IMR-90 (cell line): ENCODE measurements at regions not wholly inside any gene's neighbourhood (a gene's known extent, or its start where the extent isn't known, plus 50 kb on each side); places are given as distances from the start of the nearest gene placed in this dataset.

Experiments
- ATAC-seq: fragments of 200-7000 bp; cut with Tn5 transposase; 2 replicates; pipeline ENCODE4 v1.9.1; 2020; ENCODE audit warnings: low read depth, mild to moderate bottlenecking, moderate library complexity
- BruUV-seq: library from RNA; stranded (reverse); fragments of 400-500 nt; replicated peaks from 2 replicates; lab custom pipeline; 2021; lab: Mats Ljungman, UMichigan
- CTCF ChIA-PET: fragments of 300-600 bp; formaldehyde crosslinking; extraction: SDS; loops from one replicate; lab custom pipeline; 2021; ENCODE audit warnings: antibody characterized with exemption; lab: Yijun Ruan, JAX
- POLR2A ChIA-PET: fragments of 300-600 bp; sonication (Branson Sonifier 250); formaldehyde crosslinking; loops from one replicate; lab custom pipeline; 2022; ENCODE audit warnings: antibody characterized with exemption; ENCODE audit not compliant: unreplicated experiment; lab: Charles Lee
- DNase-seq: peaks from one replicate; pipeline ENCODE4 v3.0.0; 2013
- H2AFZ ChIP-seq: replicated peaks from 2 replicates; pipeline ENCODE3; 2013; ENCODE audit warnings: low read length, mild to moderate bottlenecking; ENCODE audit not compliant: poor library complexity
- H2AK5ac ChIP-seq: 2 replicates; pipeline ENCODE4 v1.6.1; 2013; ENCODE audit warnings: low read depth, low read length, inconsistent platforms
- H2AK9ac ChIP-seq: replicated peaks from 2 replicates; pipeline ENCODE3; 2013; ENCODE audit warnings: mild to moderate bottlenecking, low read depth, low read length, moderate library complexity; ENCODE audit not compliant: poor library complexity
- H2BK120ac ChIP-seq: 2 replicates; pipeline ENCODE4 v1.6.1; 2013; ENCODE audit warnings: low read depth, low read length, inconsistent platforms
- H2BK15ac ChIP-seq: 3 replicates; pipeline ENCODE4 v1.6.1; 2013; ENCODE audit warnings: low read depth, low read length, inconsistent platforms
- H2BK20ac ChIP-seq: 2 replicates; pipeline ENCODE4 v1.6.1; 2013; ENCODE audit warnings: low read depth, mild to moderate bottlenecking, inconsistent platforms, low read length, moderate library complexity
- H2BK5ac ChIP-seq: 2 replicates; pipeline ENCODE4 v1.6.1; 2013; ENCODE audit warnings: mild to moderate bottlenecking, low read depth, low read length, inconsistent platforms; ENCODE audit not compliant: poor library complexity, severe bottlenecking
- H3K14ac ChIP-seq: replicated peaks from 2 replicates; pipeline ENCODE4 v1.6.1; 2013; ENCODE audit warnings: low read depth, low read length, inconsistent platforms
- H3K18ac ChIP-seq: 2 replicates; pipeline ENCODE4 v1.6.1; 2013; ENCODE audit warnings: low read depth, low read length, control low read depth
- H3K23ac ChIP-seq: 2 replicates; pipeline ENCODE4 v1.6.1; 2013; ENCODE audit warnings: low read depth, low read length, inconsistent platforms
- H3K27ac ChIP-seq: 2 replicates; pipeline ENCODE4 v1.5.1; 2013; ENCODE audit warnings: mild to moderate bottlenecking, control low read depth, low read length; ENCODE audit not compliant: insufficient read depth
- H3K27me3 ChIP-seq: 2 replicates; pipeline ENCODE4 v1.6.1; 2013; ENCODE audit warnings: low read length; ENCODE audit not compliant: control insufficient read depth, insufficient read depth
- H3K36me3 ChIP-seq: 2 replicates; pipeline ENCODE4 v1.6.1; 2013; ENCODE audit warnings: low read length, mixed read lengths; ENCODE audit not compliant: control insufficient read depth, insufficient read depth
- H3K4ac ChIP-seq: 2 replicates; pipeline ENCODE4 v1.6.1; 2013; ENCODE audit warnings: low read depth, low read length, inconsistent platforms
- H3K4me1 ChIP-seq: 2 replicates; pipeline ENCODE4 v1.6.1; 2013; ENCODE audit warnings: low read length, mixed read lengths; ENCODE audit not compliant: control insufficient read depth, insufficient read depth
- H3K4me2 ChIP-seq: 2 replicates; pipeline ENCODE4 v1.6.1; 2013; ENCODE audit warnings: low read depth, mild to moderate bottlenecking, control low read depth, low read length, moderate library complexity
- H3K4me3 ChIP-seq: 2 replicates; pipeline ENCODE4 v1.5.1; 2013; ENCODE audit warnings: low read depth, mild to moderate bottlenecking, control low read depth, low read length, moderate library complexity; ENCODE audit not compliant: insufficient read depth
- H3K56ac ChIP-seq: 2 replicates; pipeline ENCODE4 v1.6.1; 2013; ENCODE audit warnings: low read length, inconsistent platforms; ENCODE audit not compliant: insufficient read depth; ENCODE audit errors: extremely low read depth
- H3K79me1 ChIP-seq, 2 experiments: 2 replicates each; pipeline ENCODE4 v1.6.1; 2013; ENCODE audit warnings: low read length in 2 of 2, inconsistent platforms in 1 of 2, low read depth in 1 of 2
- H3K9ac ChIP-seq: 2 replicates; pipeline ENCODE4 v1.6.1; 2013; ENCODE audit warnings: low read depth, low read length, control low read depth
- H3K9me1 ChIP-seq: 2 replicates; pipeline ENCODE4 v1.6.1; 2013; ENCODE audit warnings: low read length, inconsistent platforms; ENCODE audit not compliant: insufficient read depth
- H3K9me3 ChIP-seq: 2 replicates; pipeline ENCODE4 v1.6.1; 2013; ENCODE audit warnings: low read length; ENCODE audit not compliant: control insufficient read depth, insufficient read depth
- H4K20me1 ChIP-seq: 2 replicates; pipeline ENCODE4 v1.6.1; 2013; ENCODE audit warnings: low read length, inconsistent platforms; ENCODE audit not compliant: insufficient read depth
- H4K5ac ChIP-seq: 2 replicates; pipeline ENCODE4 v1.6.1; 2013; ENCODE audit warnings: mild to moderate bottlenecking, low read depth, low read length, control low read depth
- H4K8ac ChIP-seq, 2 experiments: 2 replicates each; pipeline ENCODE4 v1.6.1; 2013; ENCODE audit warnings: low read depth in 2 of 2, low read length in 2 of 2, control low read depth in 1 of 2, inconsistent platforms in 1 of 2
- H4K91ac ChIP-seq: 2 replicates; pipeline ENCODE4 v1.6.1; 2013; ENCODE audit warnings: low read depth, low read length, inconsistent platforms; ENCODE audit not compliant: insufficient read depth
- MAFK ChIP-seq: IDR thresholded peaks from 2 replicates; pipeline ENCODE4 v1.6.1; 2012; ENCODE audit warnings: low read depth, low read length, improper control_type of control experiment
- MAZ ChIP-seq: IDR thresholded peaks from 2 replicates; pipeline ENCODE4 v1.6.1; 2012; ENCODE audit warnings: low read depth, mild to moderate bottlenecking, low read length, improper control_type of control experiment, moderate library complexity, borderline replicate concordance
- POLR2A ChIP-seq: IDR thresholded peaks from 2 replicates; pipeline ENCODE4 v1.6.1; 2012; ENCODE audit warnings: mild to moderate bottlenecking, low read depth, low read length
- RCOR1 ChIP-seq: IDR thresholded peaks from 2 replicates; pipeline ENCODE4 v1.6.1; 2012; ENCODE audit warnings: mild to moderate bottlenecking, low read length, improper control_type of control experiment; ENCODE audit not compliant: insufficient replicate concordance
- dilution Hi-C: fragments of 300-500 bp; cut with HindIII; formaldehyde crosslinking; loops from one replicate; pipeline ENCODE4 v1.14.3; 2018; ENCODE audit warnings: low sequenced_read_pairs; ENCODE audit not compliant: unreplicated experiment
- in situ Hi-C: fragments of 300-500 bp; cut with MboI; formaldehyde crosslinking; loops from 3 replicates; pipeline ENCODE4 v1.14.3; 2019; ENCODE audit warnings: low sequenced_read_pairs, inconsistent platforms, mixed read lengths
- intact Hi-C: fragments of 100-400 bp; cut with micrococcal nuclease; formaldehyde crosslinking; loops from 2 replicates; pipeline ENCODE4 v1.10.0; 2022

DNA sequence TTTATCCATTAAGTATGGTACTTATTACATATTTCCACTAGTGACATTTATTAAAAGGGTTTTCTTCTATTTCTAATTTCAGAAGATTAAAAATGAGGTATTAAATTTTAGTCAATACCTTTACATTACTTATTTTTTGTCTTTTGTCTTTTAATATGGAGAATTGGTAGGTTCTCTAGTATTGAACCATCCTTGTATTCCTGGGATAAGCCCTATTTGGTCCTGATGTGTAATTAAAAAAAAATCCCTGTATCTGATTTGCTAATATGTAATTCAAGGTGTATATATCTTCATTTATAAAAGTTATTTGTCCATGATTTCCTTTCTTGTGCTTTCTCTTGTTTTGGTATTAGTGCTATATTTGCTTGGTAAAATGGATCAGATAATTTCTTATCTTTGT is 153.7 kb downstream of the TRMT11 start:
- no peak overlapping the region for H3K14ac ChIP-seq
- H4K20me1 ChIP-seq: no peaks in the 10 kb centered on the region
- DNase-seq: no peak
- H3K4me2 ChIP-seq: no peak overlapping the region
- H3K9me1 ChIP-seq: no peaks in the 10 kb centered on the region
- no peak overlapping the region for H2BK15ac ChIP-seq
- H3K36me3 ChIP-seq: no peaks in the 10 kb centered on the region
- no peak overlapping the region for H2AK9ac ChIP-seq
- intact Hi-C loops (loop anchor here (5.0 kb wide), 1 partner anchor 38 kb away; no protein-coding TSS in a partner anchor), dilution Hi-C loops (no loop called here), in situ Hi-C loops (no loop called here)
- no TSS peak for BruUV-seq
- no peaks in the 10 kb centered on the region for H3K4me1 ChIP-seq
- H3K27ac ChIP-seq: no peak overlapping the region
- H3K56ac ChIP-seq: no peak overlapping the region
- TF ChIP-seq MAZ (no peak), POLR2A (no peak), MAFK (no peak), RCOR1 (no peak)
- no peak overlapping the region for H2BK120ac ChIP-seq
- H3K23ac ChIP-seq: no peak overlapping the region
- no peak overlapping the region for H4K91ac ChIP-seq
- no peak overlapping the region for H2AK5ac ChIP-seq
- H3K79me1 ChIP-seq: no peaks in the 10 kb centered on the region
- H3K4ac ChIP-seq: no peak overlapping the region
- no peak for ATAC-seq
- H3K9ac ChIP-seq: no peak overlapping the region
- CTCF ChIA-PET: no interaction called here
- H4K8ac ChIP-seq: no peak overlapping the region
- H3K27me3 ChIP-seq: no peaks in the 10 kb centered on the region
- no peak overlapping the region for H2AFZ ChIP-seq
- no peak overlapping the region for H3K4me3 ChIP-seq
- H2BK5ac ChIP-seq: no peak overlapping the region
- POLR2A ChIA-PET: no interaction called here
- no peak overlapping the region for H2BK20ac ChIP-seq
- no peak overlapping the region for H3K18ac ChIP-seq
- no peaks in the 10 kb centered on the region for H3K9me3 ChIP-seq
- no peak overlapping the region for H4K5ac ChIP-seq
